Thyroid gland (tissue), 4 donors: ENCODE measurements at regions not wholly inside any gene's neighbourhood (a gene's known extent, or its start where the extent isn't known, plus 50 kb on each side); places are given as distances from the start of the nearest gene placed in this dataset.

Experiments used
- CTCF ChIP-seq, 6 experiments: fragments of 200-600 bp in 3 of 6; fragments of 450-650 bp in 3 of 6; sonication (generic) in 3 of 6; IDR thresholded peaks; one replicate each; pipeline ENCODE4 v1.5.1; 2016 to 2019; ENCODE audit warnings: antibody characterized with exemption in 6 of 6, mild to moderate bottlenecking in 2 of 6, inconsistent platforms in 1 of 6, moderate library complexity in 1 of 6
- POLR2A ChIP-seq, 2 donors: fragments of 450-650 bp; IDR thresholded peaks; one replicate each; pipeline ENCODE4 v1.6.1; 2017; ENCODE audit warnings: antibody characterized with exemption in 2 of 2, mild to moderate bottlenecking in 2 of 2, moderate library complexity in 1 of 2

- no peak for TF ChIP-seq CTCF (IDR thresholded peaks at IDR 0.05)
- no peak for TF ChIP-seq POLR2A (IDR thresholded peaks at IDR 0.05)
These were observed 57.4 kb upstream of the ADRB1 start for GRCh38 chr10:113986316-113986715.
